Adrenal gland (tissue), 9 donors: ENCODE measurements at regions not wholly inside any gene's neighbourhood (a gene's known extent, or its start where the extent isn't known, plus 50 kb on each side); places are given as distances from the start of the nearest gene placed in this dataset.

Experiments
- DNase-seq, 7 donors: peaks; one replicate each; pipeline ENCODE4 v3.0.0-alpha.2; 2019 to 2020
- H3K27ac ChIP-seq, 5 donors: fragments of 200-600 bp; sonication (generic) in 4 of 5; 1 replicate in 3 of 5; 2 replicates in 2 of 5; pipeline versions ENCODE4 v1.5.1 to v1.8.0; 2016 to 2020; ENCODE audit warnings: mild to moderate bottlenecking in 1 of 5
- H3K27me3 ChIP-seq: fragments of 200-600 bp; 2 replicates; pipeline ENCODE4 v1.8.0; 2021
- H3K36me3 ChIP-seq, 2 donors: fragments of 200-600 bp; replicated peaks in 1 of 2; 1 replicate in 1 of 2; 2 replicates in 1 of 2; pipeline versions ENCODE4 v1.5.1 to v1.8.0; 2018 to 2022
- H3K4me1 ChIP-seq, 2 donors: fragments of 200-600 bp; replicated peaks in 1 of 2; 1 replicate in 1 of 2; 2 replicates in 1 of 2; pipeline versions ENCODE4 v1.5.1 to v1.8.0; 2018 to 2021
- H3K4me3 ChIP-seq, 4 donors: fragments of 200-600 bp; sonication (generic) in 3 of 4; one replicate each; pipeline ENCODE4 v1.5.1; 2016 to 2018
- H3K9me3 ChIP-seq, 3 donors: fragments of 200-600 bp; sonication (generic) in 1 of 3; replicated peaks in 1 of 3; 1 replicate in 2 of 3; 2 replicates in 1 of 3; pipeline versions ENCODE4 v1.5.1 to v1.8.0; 2016 to 2021
- CTCF ChIP-seq, 6 experiments: fragments of 450-650 bp in 4 of 6; fragments of 200-600 bp in 2 of 6; sonication (generic) in 1 of 6; IDR thresholded peaks; 1 replicate in 5 of 6; 2 replicates in 1 of 6; pipeline versions ENCODE4 v1.5.1 to v1.8.0; 2016 to 2021; ENCODE audit warnings: antibody characterized with exemption in 6 of 6, mild to moderate bottlenecking in 2 of 6, moderate library complexity in 1 of 6
- POLR2A ChIP-seq, 2 donors: fragments of 450-650 bp; IDR thresholded peaks; one replicate each; pipeline ENCODE4 v1.6.1; 2017; ENCODE audit warnings: antibody characterized with exemption in 2 of 2, mild to moderate bottlenecking in 2 of 2, moderate library complexity in 1 of 2
- WGBS, 4 donors: extraction: QIAGEN DNeasy Blood & Tissue Kit in 2 of 4; methylation state at CpG; one replicate each; pipeline versions ENCODE4 v1.1.5 to v1.1.7; 2013 to 2017; 5-methylcytosine and 5-hydroxymethylcytosine counted together
- intact Hi-C, 2 donors: fragments of 100-400 bp; cut with DNase I; formaldehyde crosslinking; loops; one replicate each; pipeline versions ENCODE4 v1.14.1 to v1.15.0; 2022 to 2023
- donor health status: healthy with polysubstance abuse.
- donor health status: Bipolar disorder and iron deficiency.
- donor health status: DM: yes; HTN: yes; CAD: no.
- donor health status: DM: no; HTN: no; CAD: no.
- donor health status: DM: no; HTN: no; CAD: no.

DNA sequence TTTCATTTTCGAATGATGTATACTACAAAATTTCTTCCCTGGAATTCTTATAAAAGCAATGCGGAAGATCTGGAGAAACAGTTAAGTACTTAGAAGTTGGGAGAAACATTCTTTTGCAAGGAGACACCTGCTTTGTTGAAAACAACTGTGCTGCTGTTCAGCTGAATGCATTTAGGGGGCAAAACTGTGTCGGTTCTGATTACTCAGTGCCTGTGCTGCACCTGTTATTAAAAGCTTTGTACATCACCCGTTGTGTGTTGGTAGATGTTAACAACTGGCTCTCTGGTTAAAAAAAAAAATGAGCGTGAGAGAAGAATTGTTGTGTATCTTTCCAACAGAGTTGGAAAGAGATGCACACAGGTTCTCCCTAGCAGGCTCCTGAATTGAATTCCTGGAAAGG lies 184.1 kb upstream of the HHIP start:
- DNase-seq, result no peak
- WGBS, 4 donors, result 73 to 83% (median 76%) methylated on average over 5 of the region's 5 CpGs
- TF ChIP-seq POLR2A (IDR thresholded peaks at IDR 0.05) (no peak), CTCF (IDR thresholded peaks at IDR 0.05) (no peak)
- intact Hi-C loops, result no loop called here
- H3K27me3 ChIP-seq, result no peaks in the 10 kb centered on the region
- H3K4me1 ChIP-seq, result no peaks in the 10 kb centered on the region
- no peaks in the 10 kb centered on the region for H3K36me3 ChIP-seq
- no peak overlapping the region for H3K4me3 ChIP-seq
- no peaks in the 10 kb centered on the region for H3K9me3 ChIP-seq
- no peak overlapping the region for H3K27ac ChIP-seq

GRCh38 chr4:144463236-144463635 lies 182.7 kb upstream of the HHIP start:
- Histone ChIP-seq H3K4me3 (no peak overlapping the region), H3K9me3 (no peaks in the 10 kb centered on the region), H3K36me3 (no peaks in the 10 kb centered on the region), H3K4me1 (no peaks in the 10 kb centered on the region), H3K27me3 (no peaks in the 10 kb centered on the region), H3K27ac (no peak overlapping the region)
- no peak for DNase-seq
- TF ChIP-seq CTCF (IDR thresholded peaks at IDR 0.05), result no peak
- no peak for TF ChIP-seq POLR2A (IDR thresholded peaks at IDR 0.05)
- intact Hi-C loops, result no loop called here
- WGBS, 4 donors, result 77 to 94% (median 93%) methylated on average over 1 of the region's 1 CpG

GRCh38 chr4:144463896-144464295 lies 182.1 kb upstream of the HHIP start:
- no peak for DNase-seq
- H3K36me3 ChIP-seq, result no peaks in the 10 kb centered on the region
- 81 to 94% (median 91%) methylated on average over 6 to 7 of the region's 7 CpGs for WGBS, 4 donors
- no peaks in the 10 kb centered on the region for H3K9me3 ChIP-seq
- TF ChIP-seq CTCF (IDR thresholded peaks at IDR 0.05) (no peak), POLR2A (IDR thresholded peaks at IDR 0.05) (no peak)
- no peak overlapping the region for H3K4me3 ChIP-seq
- no peaks in the 10 kb centered on the region for H3K4me1 ChIP-seq
- H3K27me3 ChIP-seq, result no peaks in the 10 kb centered on the region
- no peak overlapping the region for H3K27ac ChIP-seq
- intact Hi-C loops, result no loop called here

DNA sequence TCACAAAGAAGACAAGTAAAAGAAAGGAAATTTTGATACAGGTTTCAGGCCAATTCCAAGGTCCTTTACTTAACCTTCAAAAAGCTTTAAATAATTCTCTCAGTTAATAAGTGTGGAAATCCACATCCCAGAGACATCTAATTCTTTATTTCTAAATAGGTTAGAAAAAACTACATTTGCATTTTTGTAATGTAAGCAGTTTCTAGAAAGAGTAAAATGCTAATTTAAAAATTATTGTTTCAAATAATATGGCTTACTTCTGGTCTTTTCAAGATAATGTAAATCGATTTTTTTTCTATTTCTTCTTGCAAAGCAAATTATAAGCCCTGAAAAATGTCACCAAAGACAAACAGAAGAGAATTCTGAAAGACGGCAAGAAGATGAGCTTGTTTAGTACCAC lies 180.4 kb upstream of the HHIP start:
- Histone ChIP-seq H3K27me3 (no peaks in the 10 kb centered on the region), H3K4me3 (no peak overlapping the region), H3K9me3 (no peaks in the 10 kb centered on the region), H3K4me1 (no peaks in the 10 kb centered on the region), H3K27ac (no peak overlapping the region), H3K36me3 (no peaks in the 10 kb centered on the region)
- no peak for TF ChIP-seq POLR2A (IDR thresholded peaks at IDR 0.05)
- no peak for TF ChIP-seq CTCF (IDR thresholded peaks at IDR 0.05)
- 54 to 70% (median 63%) methylated on average over 2 of the region's 2 CpGs for WGBS, 4 donors
- intact Hi-C loops, result no loop called here
- no peak for DNase-seq
